GM23248 (cell line): ENCODE measurements at regions not wholly inside any gene's neighbourhood (a gene's known extent, or its start where the extent isn't known, plus 50 kb on each side); places are given as distances from the start of the nearest gene placed in this dataset.
A peak's percentile ranks its signal among the peaks of the same experiment; 100 is the strongest.

Experiments
- DNase-seq: peaks from one replicate; pipeline ENCODE4 v3.0.0-alpha.2; 2015
- H2AFZ ChIP-seq: fragments of 200-600 bp; sonication (generic); 2 replicates; pipeline ENCODE4 v1.6.1; 2016; ENCODE audit warnings: antibody characterized with exemption
- H3F3A ChIP-seq: fragments of 200-600 bp; sonication (generic); 2 replicates; pipeline ENCODE4 v1.6.1; 2016; ENCODE audit warnings: mild to moderate bottlenecking, antibody characterized with exemption, mixed run types; ENCODE audit not compliant: insufficient read depth
- H3K27ac ChIP-seq: fragments of 200-600 bp; sonication (generic); 2 replicates; pipeline ENCODE4 v1.5.1; 2016; ENCODE audit warnings: mild to moderate bottlenecking
- H3K27me3 ChIP-seq: fragments of 200-600 bp; sonication (generic); replicated peaks from 2 replicates; pipeline ENCODE4 v1.6.1; 2016; ENCODE audit warnings: mild to moderate bottlenecking; ENCODE audit not compliant: insufficient read depth
- H3K36me3 ChIP-seq: fragments of 200-600 bp; sonication (generic); 2 replicates; pipeline ENCODE4 v1.6.1; 2016; ENCODE audit warnings: low read depth, mild to moderate bottlenecking
- H3K4me1 ChIP-seq: fragments of 200-600 bp; sonication (generic); 2 replicates; pipeline ENCODE4 v1.6.1; 2016; ENCODE audit warnings: mild to moderate bottlenecking; ENCODE audit not compliant: insufficient read depth
- H3K4me2 ChIP-seq: fragments of 200-600 bp; sonication (generic); one replicate; pipeline ENCODE4 v1.6.1; 2016; ENCODE audit warnings: mild to moderate bottlenecking; ENCODE audit not compliant: unreplicated experiment
- H3K4me3 ChIP-seq: fragments of 200-600 bp; sonication (generic); 2 replicates; pipeline ENCODE4 v1.5.1; 2016; ENCODE audit warnings: mild to moderate bottlenecking
- H3K79me2 ChIP-seq: fragments of 200-600 bp; sonication (generic); 2 replicates; pipeline ENCODE4 v1.6.1; 2016; ENCODE audit warnings: mild to moderate bottlenecking; ENCODE audit not compliant: insufficient read depth
- H3K9ac ChIP-seq: fragments of 200-600 bp; sonication (generic); 2 replicates; pipeline ENCODE4 v1.6.1; 2016; ENCODE audit warnings: mild to moderate bottlenecking
- H3K9me2 ChIP-seq: fragments of 200-600 bp; sonication (generic); 2 replicates; pipeline ENCODE4 v1.6.1; 2016; ENCODE audit warnings: mixed run types, mild to moderate bottlenecking, moderate library complexity; ENCODE audit not compliant: insufficient read depth
- H3K9me3 ChIP-seq: fragments of 200-600 bp; sonication (generic); one replicate; pipeline ENCODE4 v1.6.1; 2017; ENCODE audit warnings: low read depth
- H4K20me1 ChIP-seq: fragments of 200-600 bp; sonication (generic); 2 replicates; pipeline ENCODE4 v1.6.0; 2016; ENCODE audit not compliant: insufficient read depth
- EZH2 ChIP-seq: fragments of 200-600 bp; sonication (generic); IDR thresholded peaks from 2 replicates; pipeline ENCODE4 v1.6.1; 2018; ENCODE audit warnings: antibody characterized with exemption, mild to moderate bottlenecking; ENCODE audit not compliant: insufficient read depth, poor library complexity, severe bottlenecking
- EZH2phosphoT487 ChIP-seq: fragments of 200-600 bp; sonication (generic); IDR thresholded peaks from 2 replicates; pipeline ENCODE4 v1.6.1; 2018; ENCODE audit warnings: antibody characterized with exemption, moderate library complexity, mild to moderate bottlenecking, low read depth; ENCODE audit not compliant: insufficient read depth
- WGBS, 2 experiments: methylation state at CpG; one replicate each; pipeline ENCODE4 v1.1.6; 2015 to 2017; ENCODE audit warnings: low lambda C conversion rate in 2 of 2, low coverage in 1 of 2; ENCODE audit errors: missing lambda C conversion rate in 2 of 2; 5-methylcytosine and 5-hydroxymethylcytosine counted together
- in situ Hi-C: fragments of 300-500 bp; cut with MboI; formaldehyde crosslinking; loops from 2 replicates; pipeline ENCODE4 v1.15.0; 2020

- peaks cover 51% of the 10 kb centered on the region for H3F3A ChIP-seq
- peak overlapping the region; percentile 61 for H3K4me2 ChIP-seq
- H3K9me3 ChIP-seq: no peaks in the 10 kb centered on the region
- 56 to 61% methylated on average over 5 of the region's 5 CpGs for WGBS, 2 experiments
- H3K79me2 ChIP-seq: no peaks in the 10 kb centered on the region
- peak overlapping the region; percentile 88 for H3K27ac ChIP-seq
- peak overlapping the region; percentile 53 for H2AFZ ChIP-seq
- TF ChIP-seq EZH2phosphoT487 (no peak), EZH2 (no peak)
- H3K27me3 ChIP-seq: no peaks in the 10 kb centered on the region
- no peaks in the 10 kb centered on the region for H4K20me1 ChIP-seq
- H3K9me2 ChIP-seq: no peaks in the 10 kb centered on the region
- no peak overlapping the region; the same call in 1 of the 2 replicates for H3K4me3 ChIP-seq
- H3K36me3 ChIP-seq: no peaks in the 10 kb centered on the region
- DNase-seq: peak; percentile 66
- in situ Hi-C loops: loop anchor here (25.0 kb wide), 1 partner anchor 726 kb away; no protein-coding TSS in a partner anchor
- peaks cover 61% of the 10 kb centered on the region for H3K4me1 ChIP-seq
- H3K9ac ChIP-seq: peak overlapping the region; percentile 61
Observed at GRCh38 chr5:82335806-82336205, 57.7 kb upstream of the RPS23 start.

GRCh38 chr5:82334856-82335255 lies 56.7 kb upstream of the RPS23 start:
- Histone ChIP-seq H3K9ac (peak overlapping the region; percentile 61), H4K20me1 (no peaks in the 10 kb centered on the region), H3K9me2 (no peaks in the 10 kb centered on the region), H3K9me3 (no peaks in the 10 kb centered on the region), H3K4me2 (peak overlapping the region; percentile 61), H3K27ac (peak overlapping the region; percentile 88), H3K4me3 (peak overlapping the region; percentile 17), H3K79me2 (no peaks in the 10 kb centered on the region), H3K4me1 (peaks cover 61% of the 10 kb centered on the region), H2AFZ (peak overlapping the region; percentile 53), H3F3A (peaks cover 51% of the 10 kb centered on the region), H3K27me3 (no peaks in the 10 kb centered on the region), H3K36me3 (no peaks in the 10 kb centered on the region)
- in situ Hi-C loops: loop anchor here (25.0 kb wide), 1 partner anchor 727 kb away; no protein-coding TSS in a partner anchor
- WGBS, 2 experiments: 0 to 1% methylated on average over 4 of the region's 4 CpGs
- TF ChIP-seq EZH2: no peak
- no peak for TF ChIP-seq EZH2phosphoT487
- peak; percentile 88 for DNase-seq

- DNase-seq: peak; percentile 42
- Histone ChIP-seq H3K27me3 (no peaks in the 10 kb centered on the region), H3F3A (peaks cover 51% of the 10 kb centered on the region), H3K4me1 (peaks cover 61% of the 10 kb centered on the region), H2AFZ (peak overlapping the region; percentile 53), H3K4me2 (peak overlapping the region; percentile 61), H3K4me3 (peak overlapping the region; percentile 17), H4K20me1 (no peaks in the 10 kb centered on the region), H3K36me3 (no peaks in the 10 kb centered on the region), H3K9me2 (no peaks in the 10 kb centered on the region), H3K9me3 (no peaks in the 10 kb centered on the region), H3K79me2 (no peaks in the 10 kb centered on the region), H3K27ac (peak overlapping the region; percentile 88), H3K9ac (peak overlapping the region; percentile 61)
- 37 to 38% methylated on average over 5 of the region's 5 CpGs for WGBS, 2 experiments
- TF ChIP-seq EZH2phosphoT487 (no peak), EZH2 (no peak)
- in situ Hi-C loops: loop anchor here (25.0 kb wide), 1 partner anchor 728 kb away; no protein-coding TSS in a partner anchor
Observed at GRCh38 chr5:82334085-82334692, 56.0 kb upstream of the RPS23 start.

- in situ Hi-C loops: loop anchor here (25.0 kb wide), 1 partner anchor 729 kb away; no protein-coding TSS in a partner anchor
- H2AFZ ChIP-seq: no peak overlapping the region
- H3K79me2 ChIP-seq: no peaks in the 10 kb centered on the region
- DNase-seq: peak; percentile 67
- H3K9me3 ChIP-seq: no peaks in the 10 kb centered on the region
- no peaks in the 10 kb centered on the region for H4K20me1 ChIP-seq
- H3K4me3 ChIP-seq: no peak overlapping the region
- peak overlapping the region; percentile 61 for H3K9ac ChIP-seq
- H3K4me2 ChIP-seq: peak overlapping the region; percentile 39
- peaks cover 61% of the 10 kb centered on the region for H3K4me1 ChIP-seq
- peak overlapping the region; percentile 88 for H3K27ac ChIP-seq
- H3K27me3 ChIP-seq: no peaks in the 10 kb centered on the region
- TF ChIP-seq EZH2phosphoT487: no peak
- peaks cover 51% of the 10 kb centered on the region for H3F3A ChIP-seq
- WGBS, 2 experiments: 4 to 9% methylated on average over 2 of the region's 2 CpGs
- no peaks in the 10 kb centered on the region for H3K36me3 ChIP-seq
- no peaks in the 10 kb centered on the region for H3K9me2 ChIP-seq
Observed at GRCh38 chr5:82332886-82333615, 54.9 kb upstream of the RPS23 start.
